ENCODE measurements at regions not wholly inside any gene's neighbourhood (a gene's known extent, or its start where the extent isn't known, plus 50 kb on each side); places are given as distances from the start of the nearest gene placed in this dataset.

DNA sequence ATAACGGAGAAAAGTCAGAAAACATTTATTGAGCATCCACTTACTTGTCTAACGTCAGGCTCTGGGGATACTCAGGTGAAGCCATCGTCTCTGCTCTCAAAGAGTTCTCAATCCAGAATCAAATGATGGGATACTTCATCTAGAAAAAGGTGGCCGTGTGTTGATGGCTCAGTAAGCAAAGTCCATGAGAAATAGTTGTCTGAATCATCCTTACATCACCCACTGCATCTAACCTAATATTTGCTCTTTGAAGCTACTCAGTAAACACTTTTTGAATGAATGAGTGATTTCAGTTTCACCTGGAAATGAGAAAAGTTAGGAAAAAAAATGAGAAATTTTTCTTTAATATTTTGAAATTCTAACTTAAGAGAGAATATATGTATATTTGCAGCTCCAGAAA is 155.3 kb upstream of the PKN2 start:
- H3K4me3 Mint-ChIP-seq = no peak overlapping the region
- H3K27me3 Mint-ChIP-seq = peaks cover 5% of the 10 kb centered on the region
- no peaks in the 10 kb centered on the region for H3K9me3 Mint-ChIP-seq
- no peaks in the 10 kb centered on the region for H3K4me1 Mint-ChIP-seq (ENCODE audit: low read depth)
- no peak for DNase-seq
- no peak overlapping the region for H3K27ac Mint-ChIP-seq
- H3K36me3 Mint-ChIP-seq (ENCODE audit: low read depth) = no peaks in the 10 kb centered on the region

DNA sequence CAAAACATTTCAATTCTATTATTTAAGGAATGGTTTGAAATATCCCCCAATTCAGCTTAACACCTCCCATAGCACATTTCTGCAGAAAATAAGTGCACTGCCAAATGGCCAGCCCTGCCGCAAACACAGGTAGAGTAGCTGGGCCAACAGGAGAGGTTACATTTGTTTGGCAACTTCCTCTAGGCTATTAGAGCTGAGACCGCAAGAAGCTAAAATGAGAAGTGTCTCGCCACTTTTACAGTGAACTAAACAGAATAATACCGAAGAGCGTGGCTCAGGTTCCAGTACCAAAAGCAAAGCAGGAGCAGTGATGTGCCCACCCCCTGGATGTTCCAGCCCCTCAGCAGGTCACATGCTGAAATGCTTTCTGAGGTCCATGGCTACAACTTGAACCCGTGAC is 154.5 kb upstream of the PKN2 start:
- Mint-ChIP-seq H3K4me1 (ENCODE audit: low read depth) (no peaks in the 10 kb centered on the region), H3K27me3 (peaks cover 5% of the 10 kb centered on the region), H3K27ac (no peak overlapping the region), H3K9me3 (no peaks in the 10 kb centered on the region), H3K36me3 (ENCODE audit: low read depth) (no peaks in the 10 kb centered on the region), H3K4me3 (no peak overlapping the region)
- DNase-seq = no peak

DNA sequence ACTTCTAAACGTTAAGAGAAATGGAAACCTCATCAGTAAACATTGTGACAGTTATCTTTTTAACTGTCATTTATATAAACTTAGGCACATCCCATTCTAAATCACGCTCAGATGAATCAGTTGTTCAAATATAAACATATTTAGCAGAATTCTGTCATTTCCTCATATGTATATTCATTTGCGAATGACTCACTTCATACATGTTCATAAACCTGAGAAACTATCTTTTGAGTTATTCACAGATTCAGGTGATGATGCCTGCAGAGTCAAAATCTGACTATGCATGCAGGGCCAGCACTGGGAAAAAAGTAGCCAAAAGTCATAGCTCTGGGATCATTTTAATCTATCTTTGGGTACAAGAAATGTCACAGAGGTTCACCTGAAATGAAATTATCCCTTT is 153.8 kb upstream of the PKN2 start:
- H3K27me3 Mint-ChIP-seq = peaks cover 5% of the 10 kb centered on the region
- H3K9me3 Mint-ChIP-seq = no peaks in the 10 kb centered on the region
- H3K4me1 Mint-ChIP-seq (ENCODE audit: low read depth) = no peaks in the 10 kb centered on the region
- H3K36me3 Mint-ChIP-seq (ENCODE audit: low read depth) = no peaks in the 10 kb centered on the region
- H3K27ac Mint-ChIP-seq = no peak overlapping the region
- H3K4me3 Mint-ChIP-seq = no peak overlapping the region
- DNase-seq = no peak

DNA sequence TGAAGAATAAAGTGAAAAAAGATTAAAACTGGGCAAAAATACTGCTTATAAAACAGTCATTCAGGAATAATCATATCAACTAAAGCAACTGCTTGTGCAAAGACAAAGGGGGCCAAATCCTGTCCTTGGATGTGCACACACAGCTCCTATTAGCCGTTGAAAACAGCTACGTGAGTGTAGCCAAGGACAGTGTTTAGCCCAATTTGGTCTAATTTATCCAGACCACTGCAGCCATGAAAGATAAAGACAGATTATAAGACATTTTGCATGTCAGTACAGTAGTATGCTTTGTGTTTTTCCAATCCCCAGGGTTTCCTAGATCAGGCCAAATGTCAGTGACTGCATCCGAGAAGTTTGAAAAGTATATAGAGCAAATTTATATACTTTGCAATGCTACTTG is 146.3 kb upstream of the PKN2 start:
- H3K27ac Mint-ChIP-seq = no peak overlapping the region
- no peaks in the 10 kb centered on the region for H3K4me1 Mint-ChIP-seq (ENCODE audit: low read depth)
- no peak overlapping the region for H3K4me3 Mint-ChIP-seq
- peaks cover 20% of the 10 kb centered on the region for H3K27me3 Mint-ChIP-seq
- no peaks in the 10 kb centered on the region for H3K36me3 Mint-ChIP-seq (ENCODE audit: low read depth)
- no peak for DNase-seq
- no peaks in the 10 kb centered on the region for H3K9me3 Mint-ChIP-seq

DNA sequence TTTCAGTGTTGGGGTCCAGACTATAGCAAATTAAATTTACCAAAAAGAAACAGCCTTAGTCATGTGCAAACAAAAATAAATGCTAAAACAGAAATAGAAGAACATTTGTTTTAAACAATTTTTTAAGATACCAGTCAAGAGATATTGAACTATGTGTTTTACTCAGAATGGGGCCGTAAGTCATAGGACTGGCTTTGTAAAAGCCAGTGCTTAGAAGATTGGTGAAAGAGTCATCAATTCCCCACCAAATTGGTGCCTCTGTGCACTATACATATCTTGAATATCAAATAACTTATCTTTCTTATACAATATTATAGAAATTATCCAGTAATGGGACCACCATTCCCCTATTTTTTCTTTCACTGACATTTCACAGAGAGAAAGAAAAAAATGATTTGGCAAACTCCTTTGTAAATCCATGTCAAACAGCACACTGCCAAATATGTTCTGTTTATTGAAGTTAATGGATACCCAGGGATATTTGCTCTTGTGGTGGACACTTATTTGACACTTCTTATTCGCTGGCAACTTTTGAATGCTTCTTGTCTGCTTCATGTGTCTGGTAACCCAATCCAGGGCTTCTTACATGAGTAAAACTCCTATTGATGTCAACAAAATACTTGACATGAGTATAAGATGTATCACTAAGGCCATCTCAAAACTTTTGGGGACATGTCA is 145.7 kb upstream of the PKN2 start:
- no peaks in the 10 kb centered on the region for H3K4me1 Mint-ChIP-seq (ENCODE audit: low read depth)
- peaks cover 20% of the 10 kb centered on the region for H3K27me3 Mint-ChIP-seq

DNA sequence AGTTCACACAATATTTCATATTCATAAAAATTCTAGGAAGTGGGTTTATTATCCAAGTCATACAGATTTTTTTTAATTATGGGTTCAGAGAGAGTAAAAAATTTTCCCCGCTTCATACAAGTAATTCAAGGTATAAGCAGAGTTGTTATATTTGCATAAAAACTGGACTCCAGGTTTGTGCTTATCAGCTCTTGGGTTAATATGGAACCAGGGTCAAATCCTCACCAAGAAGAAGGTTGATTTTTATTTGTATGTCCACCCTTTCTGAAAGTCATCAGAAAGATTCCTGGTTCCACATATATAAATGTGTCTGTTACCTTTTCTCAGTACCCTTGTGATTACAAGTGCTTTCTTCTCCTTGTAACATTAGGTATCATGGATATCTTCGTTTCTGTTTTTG is 143.8 kb upstream of the PKN2 start:
- H3K27me3 Mint-ChIP-seq = peaks cover 20% of the 10 kb centered on the region
- DNase-seq = no peak
- H3K9me3 Mint-ChIP-seq = no peaks in the 10 kb centered on the region

More for the DNA sequence above, 145.7 kb upstream of the PKN2 start:
- no peak for DNase-seq
- Mint-ChIP-seq H3K36me3 (ENCODE audit: low read depth) (no peaks in the 10 kb centered on the region), H3K4me3 (no peak overlapping the region), H3K27ac (no peak overlapping the region), H3K9me3 (no peaks in the 10 kb centered on the region)

DNA sequence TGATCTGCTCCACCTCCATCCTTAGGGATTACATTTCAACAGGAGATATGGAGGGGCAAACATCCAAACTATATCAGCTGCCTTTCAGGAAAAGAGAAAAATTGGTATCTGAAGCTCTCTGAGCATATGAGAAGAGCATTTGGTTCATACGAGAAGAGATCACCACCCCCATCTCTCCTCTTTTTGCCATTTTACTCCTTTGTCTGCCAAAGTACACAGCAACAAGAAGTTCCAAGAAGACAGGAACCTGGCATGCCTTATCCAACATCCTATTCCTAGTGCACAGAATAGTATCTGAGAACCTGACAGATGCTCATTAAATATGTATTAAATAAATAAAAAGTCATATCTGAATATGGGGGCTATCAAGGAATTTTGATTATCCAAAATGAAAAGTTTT is 142.5 kb upstream of the PKN2 start:
- no peaks in the 10 kb centered on the region for H3K9me3 Mint-ChIP-seq
- no peaks in the 10 kb centered on the region for H3K36me3 Mint-ChIP-seq (ENCODE audit: low read depth)
- H3K27ac Mint-ChIP-seq = no peak overlapping the region
- no peak for DNase-seq
- H3K27me3 Mint-ChIP-seq = peaks cover 11% of the 10 kb centered on the region
- no peak overlapping the region for H3K4me3 Mint-ChIP-seq
- H3K4me1 Mint-ChIP-seq (ENCODE audit: low read depth) = no peaks in the 10 kb centered on the region

More for the DNA sequence above, 143.8 kb upstream of the PKN2 start:
- H3K4me3 Mint-ChIP-seq = no peak overlapping the region
- H3K27ac Mint-ChIP-seq = no peak overlapping the region
- H3K36me3 Mint-ChIP-seq (ENCODE audit: low read depth) = no peaks in the 10 kb centered on the region
- H3K4me1 Mint-ChIP-seq (ENCODE audit: low read depth) = no peaks in the 10 kb centered on the region

DNA sequence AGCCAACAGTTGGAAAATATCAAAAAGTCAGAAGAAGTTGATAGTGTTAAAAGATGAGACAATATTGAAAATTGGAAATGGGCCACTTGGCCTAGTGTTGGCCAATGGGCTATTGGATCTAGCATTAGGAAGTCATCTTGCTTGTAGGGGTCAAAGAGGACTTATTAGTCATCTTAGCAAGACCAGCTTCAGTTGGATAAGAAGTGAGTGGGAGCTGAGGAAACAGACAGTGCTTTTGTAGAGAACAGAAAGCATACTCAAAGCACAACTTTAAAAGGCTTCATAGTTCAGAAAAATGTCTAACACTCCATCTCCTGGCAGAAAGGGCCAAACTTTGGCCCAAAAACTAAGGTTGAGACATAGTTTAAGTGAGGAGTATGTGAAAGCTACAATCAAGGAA is 139.9 kb upstream of the PKN2 start:
- peaks cover 11% of the 10 kb centered on the region for H3K27me3 Mint-ChIP-seq
- H3K4me1 Mint-ChIP-seq (ENCODE audit: low read depth) = no peaks in the 10 kb centered on the region
- no peaks in the 10 kb centered on the region for H3K9me3 Mint-ChIP-seq
- no peaks in the 10 kb centered on the region for H3K36me3 Mint-ChIP-seq (ENCODE audit: low read depth)
- H3K27ac Mint-ChIP-seq = no peak overlapping the region
- H3K4me3 Mint-ChIP-seq = no peak overlapping the region
- DNase-seq = no peak

DNA sequence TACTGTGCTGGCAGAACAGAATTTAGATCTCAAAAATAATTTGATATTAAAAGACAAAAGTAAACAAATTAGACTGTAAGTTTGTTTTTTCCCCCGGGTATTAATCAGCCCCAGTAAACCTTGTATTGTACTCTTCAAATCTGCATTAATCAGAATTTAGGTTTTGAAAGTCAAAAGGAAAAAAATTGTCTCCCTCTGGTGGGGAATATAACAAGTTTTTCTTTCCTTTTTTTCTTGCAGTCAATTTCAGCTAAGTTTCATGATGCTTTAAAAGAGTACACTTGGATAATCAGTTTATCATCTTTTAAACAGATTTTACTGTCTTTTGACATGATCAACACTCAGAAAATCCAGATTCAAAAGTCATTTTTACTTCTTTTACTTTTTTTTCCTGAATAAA is 134.5 kb upstream of the PKN2 start:
- no peaks in the 10 kb centered on the region for H3K36me3 Mint-ChIP-seq (ENCODE audit: low read depth)
- no peak overlapping the region for H3K4me3 Mint-ChIP-seq
- no peaks in the 10 kb centered on the region for H3K9me3 Mint-ChIP-seq
- DNase-seq = no peak
- H3K27me3 Mint-ChIP-seq = no peaks in the 10 kb centered on the region
- no peaks in the 10 kb centered on the region for H3K4me1 Mint-ChIP-seq (ENCODE audit: low read depth)
- no peak overlapping the region for H3K27ac Mint-ChIP-seq

DNA sequence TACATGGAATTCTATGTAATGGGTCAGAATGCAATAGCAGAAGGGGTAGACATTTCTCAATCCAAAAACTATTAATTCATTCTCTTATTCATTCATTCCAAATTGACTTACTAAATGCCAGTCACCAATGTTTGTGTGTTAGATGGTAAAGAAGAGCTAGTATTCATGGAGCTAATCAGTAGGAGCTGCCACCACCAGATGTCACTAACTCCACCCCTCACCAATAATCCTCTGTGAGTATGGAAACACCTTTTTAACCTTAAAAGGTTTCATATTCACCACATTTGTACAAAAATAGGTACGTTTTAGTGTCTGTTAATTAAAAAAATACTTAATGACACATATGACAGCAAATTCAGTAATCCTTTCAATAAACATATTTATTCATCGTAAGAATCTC is 131.8 kb upstream of the PKN2 start:
- H3K4me3 Mint-ChIP-seq = no peak overlapping the region
- H3K27me3 Mint-ChIP-seq = no peaks in the 10 kb centered on the region
- no peak overlapping the region for H3K27ac Mint-ChIP-seq
- no peaks in the 10 kb centered on the region for H3K36me3 Mint-ChIP-seq (ENCODE audit: low read depth)
- DNase-seq = no peak
- no peaks in the 10 kb centered on the region for H3K9me3 Mint-ChIP-seq
- no peaks in the 10 kb centered on the region for H3K4me1 Mint-ChIP-seq (ENCODE audit: low read depth)

DNA sequence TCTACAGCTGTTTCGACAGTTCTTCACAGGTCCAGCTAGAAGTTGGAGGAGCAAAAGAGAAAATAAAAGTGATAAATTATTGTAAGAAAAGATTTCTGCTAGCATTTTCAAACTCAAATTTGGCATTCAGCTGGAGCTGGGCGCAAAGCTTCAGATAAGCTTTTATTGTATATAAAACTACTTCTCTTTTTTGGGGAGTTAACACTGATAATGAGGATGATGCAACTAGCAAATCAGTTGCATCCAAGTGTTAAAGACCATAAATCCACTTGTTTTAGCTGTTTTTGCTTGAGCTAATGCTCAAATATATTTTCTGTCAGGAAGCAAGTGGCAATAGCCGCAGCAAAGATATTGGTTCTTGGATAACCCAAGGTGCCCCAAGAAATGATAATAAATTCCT is 127.1 kb upstream of the PKN2 start:
- H3K4me3 Mint-ChIP-seq = no peak overlapping the region
- no peak overlapping the region for H3K27ac Mint-ChIP-seq
- DNase-seq = no peak
- no peaks in the 10 kb centered on the region for H3K9me3 Mint-ChIP-seq
- H3K36me3 Mint-ChIP-seq (ENCODE audit: low read depth) = no peaks in the 10 kb centered on the region
- no peaks in the 10 kb centered on the region for H3K4me1 Mint-ChIP-seq (ENCODE audit: low read depth)
- H3K27me3 Mint-ChIP-seq = no peaks in the 10 kb centered on the region

DNA sequence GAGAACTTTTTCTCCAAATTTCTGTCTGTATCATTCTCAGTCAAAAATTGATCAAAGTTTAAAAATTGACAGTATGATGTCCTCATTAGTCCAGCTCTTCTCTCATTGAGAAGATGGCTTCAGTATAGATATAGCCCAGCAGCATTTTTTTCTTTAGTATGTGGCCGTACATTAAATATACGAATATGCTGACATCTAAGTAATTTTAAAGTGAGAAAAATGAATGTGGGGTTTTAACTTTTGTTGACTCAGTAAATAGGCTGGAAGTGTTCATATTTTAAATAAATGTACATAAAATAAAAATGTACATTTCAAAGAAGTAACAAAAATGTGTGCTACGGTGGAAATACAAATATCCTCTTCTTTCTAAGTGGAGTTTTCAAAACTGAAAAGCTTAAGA is 123.5 kb upstream of the PKN2 start:
- Mint-ChIP-seq H3K4me3 (no peak overlapping the region), H3K4me1 (ENCODE audit: low read depth) (no peaks in the 10 kb centered on the region), H3K27ac (no peak overlapping the region), H3K36me3 (ENCODE audit: low read depth) (no peaks in the 10 kb centered on the region), H3K27me3 (peaks cover 13% of the 10 kb centered on the region), H3K9me3 (no peaks in the 10 kb centered on the region)
- DNase-seq = no peak

DNA sequence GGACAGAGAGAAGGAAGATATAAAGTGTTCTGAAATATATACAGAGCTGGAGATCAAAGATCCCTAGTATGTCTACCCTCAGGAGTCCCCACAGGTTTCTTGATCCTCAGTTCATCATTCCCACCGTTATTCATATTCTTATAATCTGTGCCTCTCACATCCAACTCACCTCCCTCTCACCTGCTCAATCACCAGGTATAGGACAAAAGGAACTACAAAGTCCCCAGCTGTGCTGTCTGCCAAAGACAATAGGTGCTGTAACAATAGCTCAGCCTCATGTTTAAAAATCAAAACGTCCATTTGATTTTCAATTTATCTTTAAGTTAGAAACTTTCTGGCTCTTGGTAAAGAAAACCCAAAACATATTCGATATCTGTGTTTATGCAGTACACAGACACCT is 121.1 kb upstream of the PKN2 start:
- Mint-ChIP-seq H3K27ac (no peak overlapping the region), H3K4me3 (no peak overlapping the region), H3K36me3 (ENCODE audit: low read depth) (no peaks in the 10 kb centered on the region), H3K9me3 (no peaks in the 10 kb centered on the region), H3K4me1 (ENCODE audit: low read depth) (no peaks in the 10 kb centered on the region), H3K27me3 (peaks cover 17% of the 10 kb centered on the region)
- DNase-seq = no peak

DNA sequence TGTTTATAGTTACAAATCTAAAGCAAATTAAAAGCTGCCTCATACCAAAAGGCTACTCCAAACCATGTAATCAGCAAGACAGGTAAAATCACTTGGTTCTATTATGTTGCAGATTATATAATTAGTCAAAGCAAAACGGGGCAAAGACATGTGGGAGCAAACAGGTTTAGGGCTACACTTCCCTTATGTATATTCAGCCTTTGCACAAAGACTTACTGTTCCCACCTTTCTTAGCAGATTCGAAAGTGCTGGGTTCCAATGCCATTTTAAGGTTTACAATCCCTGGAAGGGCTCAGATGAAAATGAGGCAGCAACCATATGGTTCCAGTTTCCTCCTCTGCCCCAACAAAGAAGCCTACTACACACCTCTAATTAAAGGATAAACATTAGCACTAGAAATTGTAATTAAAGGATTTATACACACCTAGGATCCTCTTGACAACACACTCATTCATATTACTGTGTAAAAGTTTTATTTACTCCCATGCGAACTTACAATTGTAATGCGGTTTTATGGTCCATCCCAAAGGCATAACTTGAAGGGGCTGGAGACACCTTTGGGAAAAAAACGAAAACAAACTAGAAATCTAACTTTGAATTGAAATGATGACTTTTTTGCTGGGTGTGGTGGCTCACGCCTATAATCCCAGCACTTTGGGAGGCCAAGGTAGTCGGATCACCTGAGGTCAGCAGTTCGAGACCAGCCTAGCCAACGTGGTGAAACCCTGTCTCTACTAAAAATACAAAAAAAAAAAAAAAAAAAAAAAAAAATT is 117.3 kb upstream of the PKN2 start:
- H3K4me3 Mint-ChIP-seq = no peak overlapping the region

DNA sequence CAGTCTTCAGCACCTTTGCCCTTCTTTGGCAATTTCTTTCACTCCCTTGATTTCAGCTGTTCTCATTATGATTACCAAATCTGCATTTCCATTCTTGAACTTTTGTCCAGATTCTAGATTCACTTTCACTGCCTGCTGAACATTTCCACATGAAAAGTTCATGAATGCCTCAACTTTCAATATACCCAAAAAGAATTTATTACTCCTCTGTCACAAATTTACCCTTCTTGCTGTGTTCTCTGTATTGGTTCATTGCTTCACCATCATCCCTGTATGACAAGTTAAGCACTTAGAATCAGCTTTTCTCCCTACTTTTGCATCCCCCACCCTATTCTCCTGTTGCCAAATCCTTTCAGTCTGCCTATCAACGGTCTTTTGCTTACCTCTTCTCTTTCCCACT is 112.6 kb upstream of the PKN2 start:
- Mint-ChIP-seq H3K36me3 (ENCODE audit: low read depth) (no peaks in the 10 kb centered on the region), H3K27ac (no peak overlapping the region), H3K4me1 (ENCODE audit: low read depth) (no peaks in the 10 kb centered on the region), H3K9me3 (no peaks in the 10 kb centered on the region), H3K27me3 (peaks cover 9% of the 10 kb centered on the region), H3K4me3 (no peak overlapping the region)
- DNase-seq = no peak

More for the DNA sequence above, 117.3 kb upstream of the PKN2 start:
- H3K27ac Mint-ChIP-seq = no peak overlapping the region
- no peaks in the 10 kb centered on the region for H3K4me1 Mint-ChIP-seq (ENCODE audit: low read depth)
- H3K27me3 Mint-ChIP-seq = peaks cover 19% of the 10 kb centered on the region
- no peaks in the 10 kb centered on the region for H3K9me3 Mint-ChIP-seq
- no peak for DNase-seq
- H3K36me3 Mint-ChIP-seq (ENCODE audit: low read depth) = no peaks in the 10 kb centered on the region
